ENCODE measurements at regions not wholly inside any gene's neighbourhood (a gene's known extent, or its start where the extent isn't known, plus 50 kb on each side); places are given as distances from the start of the nearest gene placed in this dataset.
"Not testable (repeated sequence)": the region's sequence is repeated elsewhere in the genome, so short reads cannot be mapped to it uniquely, and the experiment has no call there.

DNA sequence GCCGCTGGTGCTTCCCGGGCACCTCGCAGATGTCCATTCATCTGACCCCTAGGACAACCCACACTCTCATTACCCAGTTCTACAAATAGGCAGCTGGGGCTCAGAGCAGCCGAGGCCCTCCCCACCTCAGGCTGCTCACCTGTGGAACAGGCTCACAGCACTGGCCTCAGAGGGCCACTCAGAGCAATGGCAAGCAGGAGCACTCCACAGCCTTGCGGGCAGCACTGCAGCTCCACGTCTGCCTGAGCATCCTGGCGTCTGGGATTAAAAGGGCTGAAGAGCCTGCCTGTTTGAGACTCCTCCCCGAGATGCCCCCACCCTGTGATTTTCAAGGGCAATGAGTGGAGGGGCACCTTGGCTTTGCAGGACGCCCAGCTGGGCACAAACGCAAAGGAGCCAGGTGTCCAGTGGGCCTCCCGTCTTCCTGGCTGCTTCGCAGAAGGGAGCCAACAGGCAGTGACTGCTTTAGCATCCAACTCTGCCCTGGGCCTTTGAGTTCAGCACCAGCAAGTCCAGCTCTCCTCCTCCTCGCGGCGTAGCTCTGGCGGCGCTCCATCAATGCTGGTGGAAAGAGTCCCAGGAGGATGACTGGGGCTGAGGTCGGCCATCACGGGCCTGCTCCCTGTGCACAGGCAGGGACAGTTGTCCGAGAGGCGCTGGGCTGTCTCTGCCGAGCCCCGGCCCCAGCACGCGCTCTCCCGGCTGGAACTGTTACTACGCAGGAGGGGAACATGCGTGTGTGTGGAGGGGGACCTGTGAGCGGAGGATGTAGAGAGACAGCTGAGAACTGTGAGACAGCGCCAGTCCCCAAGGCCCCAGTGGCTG, 297.2 kb downstream of the NDUFA10 start:
- no peak for DNase-seq (ENCODE audit: low spot score)

DNA sequence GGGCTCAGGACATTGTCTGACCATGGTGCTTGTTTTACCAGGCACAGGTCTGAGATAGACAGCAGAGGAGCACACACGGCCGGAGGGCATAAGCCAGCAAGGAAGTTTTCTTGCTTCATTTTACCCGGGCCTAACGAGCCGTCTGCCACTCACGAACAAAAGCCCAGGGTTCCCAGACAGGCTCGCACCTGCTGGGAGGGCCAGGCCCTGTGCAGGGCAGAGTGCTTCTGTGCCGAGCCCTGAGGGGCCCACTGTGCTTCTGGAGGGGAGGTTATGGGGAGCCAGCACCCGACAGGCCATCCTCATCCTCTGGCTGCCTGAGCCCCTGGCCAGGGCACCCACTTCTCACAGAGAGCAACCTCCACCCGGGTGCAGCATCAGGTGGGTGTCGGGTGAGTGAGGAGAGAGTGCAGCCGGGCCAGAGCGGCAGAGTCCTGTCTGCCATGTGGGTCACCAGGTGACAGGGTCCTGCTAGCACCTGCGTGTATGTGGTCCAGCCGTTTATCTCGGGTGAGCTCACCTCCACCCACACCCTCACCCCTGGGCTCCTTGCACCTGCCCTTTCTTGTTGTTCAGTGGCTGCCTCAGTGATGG, 297.9 kb downstream of the NDUFA10 start:
- DNase-seq (ENCODE audit: low spot score) = no peak

DNA sequence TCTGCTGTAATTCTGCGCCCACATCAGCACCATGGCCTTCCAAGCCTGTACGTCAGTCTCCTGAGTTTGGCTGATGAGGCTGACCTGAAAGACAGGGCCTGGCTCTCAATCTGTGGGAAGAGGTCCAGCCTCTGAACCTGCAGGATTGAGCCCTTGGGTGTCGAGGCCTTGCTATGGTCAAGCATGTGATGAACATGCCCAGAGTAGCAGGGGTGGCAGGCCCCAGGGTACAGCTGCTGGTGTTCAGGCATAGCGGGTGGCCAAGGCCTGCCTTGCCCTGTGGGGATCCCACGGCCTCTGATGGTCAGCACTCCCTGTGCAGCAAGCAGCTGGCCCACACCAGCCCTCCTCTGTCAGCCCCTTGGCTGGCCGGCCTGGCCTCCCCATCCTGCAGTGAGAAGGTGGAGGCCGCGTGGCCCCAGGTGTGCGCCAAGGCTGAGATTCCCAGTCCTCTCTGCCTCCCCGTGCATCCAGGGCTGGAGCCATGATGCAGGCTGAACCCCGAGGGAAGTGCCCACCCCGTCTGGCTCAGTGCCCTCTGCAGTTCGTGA, 298.4 kb downstream of the NDUFA10 start:
- DNase-seq (ENCODE audit: low spot score) = no peak

GRCh38 chr2:239726091-239726591, 299.0 kb downstream of the NDUFA10 start:
- DNase-seq (ENCODE audit: low spot score) = no peak

- DNase-seq (ENCODE audit: low spot score) = no peak
Observed at GRCh38 chr2:239725551-239725890, 299.6 kb downstream of the NDUFA10 start.

DNA sequence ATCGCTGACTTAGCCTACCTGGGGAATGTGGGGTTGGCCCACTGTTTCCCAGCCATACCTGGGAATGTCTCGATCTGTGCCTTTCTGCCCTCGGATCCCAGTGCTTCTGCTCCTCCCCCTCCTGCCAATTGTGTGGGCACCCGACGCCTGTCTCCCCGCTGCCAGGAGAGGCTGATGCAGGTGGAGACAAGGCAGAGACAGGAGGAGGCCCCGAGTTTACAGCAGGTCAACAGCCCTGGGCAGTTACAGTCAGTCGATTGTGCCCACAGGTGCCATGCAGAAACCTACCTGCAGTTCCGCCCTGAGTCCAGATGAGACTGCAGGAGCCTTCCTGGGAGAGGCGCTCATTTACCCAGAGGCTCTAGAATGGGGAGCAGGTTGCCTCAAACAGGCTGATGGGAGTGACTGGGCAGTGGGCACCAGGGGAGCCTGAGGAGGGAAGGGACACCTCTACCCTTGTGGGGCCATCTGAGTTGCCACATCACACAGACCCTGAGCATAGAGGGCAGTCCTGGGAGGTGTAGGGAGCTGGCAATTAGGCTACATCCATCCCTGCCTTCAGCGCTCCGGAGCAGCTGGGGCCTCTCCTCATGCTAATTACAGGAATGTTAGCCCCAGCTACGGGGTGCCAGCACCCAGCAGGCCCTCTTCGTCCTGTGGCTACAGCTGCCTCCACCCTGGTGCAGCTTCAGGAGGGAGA, 300.1 kb downstream of the NDUFA10 start:
- DNase-seq (ENCODE audit: low spot score) = no peak

DNA sequence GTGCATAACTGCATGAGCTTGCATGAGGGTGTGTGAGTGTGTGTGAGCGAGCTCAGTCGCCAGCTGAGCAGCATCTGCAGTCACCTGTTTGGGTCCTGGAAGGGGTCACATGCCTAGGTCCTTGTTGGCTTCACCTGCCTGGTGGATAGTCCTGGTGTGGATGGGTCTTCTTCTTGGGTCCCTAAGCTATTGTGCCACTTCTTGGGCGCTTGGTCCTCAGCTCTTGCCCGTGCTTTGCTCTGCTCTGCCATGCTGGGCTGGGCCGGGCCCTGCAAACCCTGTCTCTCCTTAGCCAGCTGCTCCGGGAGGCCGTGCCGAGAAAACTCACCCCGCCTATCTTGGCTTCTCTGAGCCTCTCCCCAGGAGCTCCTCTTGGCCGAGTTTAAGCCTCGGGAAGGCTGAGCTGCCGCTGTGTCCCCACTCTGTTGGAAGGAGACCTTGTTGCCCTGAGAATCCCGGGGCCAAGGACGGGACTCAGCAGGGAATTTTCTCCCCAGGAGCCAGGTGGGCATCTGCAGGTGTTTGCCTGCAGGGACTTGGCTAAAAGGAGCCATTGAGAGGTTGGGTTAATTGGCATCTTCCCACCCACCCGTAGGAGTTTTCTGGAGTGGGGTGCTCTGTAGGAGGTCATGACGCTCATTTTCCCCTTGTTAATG, 300.8 kb downstream of the NDUFA10 start:
- DNase-seq (ENCODE audit: low spot score) = no peak

GRCh38 chr2:239723486-239724193, 301.5 kb downstream of the NDUFA10 start:
- no peak for DNase-seq (ENCODE audit: low spot score)

DNA sequence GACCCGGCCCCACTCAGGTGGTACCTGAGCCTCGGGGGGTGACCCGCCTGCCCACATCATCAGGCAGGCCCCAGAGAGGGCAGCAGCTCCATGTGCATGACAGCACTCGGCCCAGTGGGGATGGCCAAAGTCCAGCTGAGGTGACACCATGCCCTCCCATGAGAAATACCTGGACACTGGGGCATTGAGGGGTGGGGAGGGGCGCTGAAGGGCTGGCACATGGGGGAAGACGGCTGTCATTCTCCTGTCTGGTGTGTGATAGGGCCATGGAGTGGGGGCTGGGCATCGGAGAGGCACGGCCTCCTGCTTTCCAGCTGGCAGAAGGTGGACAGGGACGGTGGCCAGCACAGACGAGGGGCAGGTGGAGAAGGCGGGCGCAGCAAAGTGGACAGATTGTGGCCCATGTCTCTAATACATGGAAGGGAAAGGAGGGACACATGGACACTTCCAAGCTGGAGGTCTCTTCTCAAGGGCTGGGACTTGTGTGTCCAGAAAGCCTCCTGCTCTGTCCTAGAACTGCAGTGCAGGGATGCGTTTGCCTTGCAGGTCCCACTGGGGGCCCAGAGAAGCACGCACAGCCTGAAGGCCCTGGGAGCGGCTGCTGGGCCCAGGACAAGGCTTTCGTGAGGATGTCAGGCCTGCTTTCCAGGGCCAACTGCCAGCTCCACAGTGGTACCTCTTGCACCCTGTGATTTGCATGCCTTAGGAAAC, 302.2 kb downstream of the NDUFA10 start:
- no peak for DNase-seq (ENCODE audit: low spot score)

DNA sequence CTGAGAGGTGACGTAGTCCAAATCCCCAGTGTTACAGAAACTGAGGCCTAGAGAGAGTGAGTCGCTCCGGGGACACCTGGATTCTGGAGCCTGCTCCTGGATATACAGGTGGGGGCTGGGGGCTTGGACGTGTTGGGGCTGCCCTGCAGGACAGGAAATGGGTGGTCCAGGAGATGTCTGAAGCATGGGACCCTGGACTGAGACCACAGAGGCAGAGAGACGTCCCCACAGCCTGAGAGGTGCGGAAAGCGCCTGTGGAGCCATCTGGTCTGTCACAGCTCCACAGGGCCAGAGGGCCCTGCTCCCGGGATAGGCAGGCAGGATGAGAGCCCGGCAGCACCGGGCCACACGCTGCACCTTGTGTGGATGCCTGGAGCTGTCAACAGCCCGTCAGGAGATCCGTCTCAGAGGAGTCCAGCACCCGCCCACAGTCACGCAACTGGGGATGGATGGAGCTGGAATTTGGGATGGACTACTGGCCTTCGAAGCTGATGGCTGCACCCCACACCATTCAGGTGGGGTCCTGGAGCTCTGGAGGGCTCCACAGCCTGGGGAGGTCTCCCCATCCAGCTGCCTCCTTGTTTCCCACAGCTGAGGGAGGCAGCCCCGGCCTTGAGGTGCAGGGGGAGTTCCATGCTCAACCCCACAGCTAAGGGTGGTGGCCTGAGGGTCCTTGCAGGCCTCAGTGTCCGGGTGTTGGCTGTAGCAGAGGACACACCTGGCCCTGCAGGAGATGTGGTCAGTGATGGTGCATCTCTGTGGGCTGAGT, 303.0 kb downstream of the NDUFA10 start:
- no peak for DNase-seq (ENCODE audit: low spot score)

- no peak for DNase-seq (ENCODE audit: low spot score)
Observed at GRCh38 chr2:239721531-239721930, 303.6 kb downstream of the NDUFA10 start.

DNA sequence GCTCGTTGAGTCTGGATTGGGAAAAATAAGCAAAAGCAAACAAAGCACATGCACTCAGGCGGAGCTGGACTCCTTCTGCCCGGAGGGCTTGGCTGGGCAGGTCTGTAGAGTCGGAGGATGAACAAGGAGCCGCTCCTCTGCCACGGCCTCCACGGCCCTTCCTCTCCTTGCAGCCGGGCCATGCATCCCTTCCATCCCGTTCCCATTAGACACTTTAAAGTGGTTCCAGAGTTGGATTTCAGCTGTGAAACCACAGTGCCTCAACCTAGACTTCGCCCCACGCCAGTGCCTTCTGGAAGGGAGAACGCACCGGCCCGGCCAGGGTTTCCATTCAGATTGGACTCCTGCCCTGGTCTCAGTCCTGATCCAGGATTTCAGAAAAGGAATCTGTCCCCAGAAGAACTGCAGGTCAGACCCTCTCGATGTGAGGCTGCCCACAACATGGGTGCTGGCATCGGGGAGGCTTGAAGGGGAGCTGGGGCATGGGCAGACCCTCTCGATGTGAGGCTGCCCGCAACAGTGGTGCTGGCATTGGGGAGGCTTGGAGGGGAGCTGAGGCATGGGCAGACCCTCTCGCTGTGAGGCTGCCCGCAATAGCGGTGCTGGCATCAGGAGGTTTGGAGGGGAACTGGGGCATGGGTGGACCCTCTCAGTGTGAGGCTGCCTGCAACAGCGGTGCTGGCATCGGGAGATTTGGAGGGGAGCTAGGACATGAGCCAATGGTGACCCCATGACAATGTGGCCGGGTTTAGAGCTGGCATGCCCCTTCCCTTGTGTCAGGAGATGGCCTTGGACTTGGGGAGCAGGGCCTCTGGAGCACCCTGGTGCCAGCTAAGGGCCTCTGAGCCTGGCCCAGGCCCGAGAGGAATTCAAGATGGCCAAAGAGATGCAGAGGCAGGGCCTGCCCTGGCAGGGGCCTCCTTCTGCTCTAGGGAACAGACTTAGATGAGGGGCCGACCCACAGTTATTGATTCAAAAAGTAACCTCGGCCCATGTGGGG, 304.5 kb downstream of the NDUFA10 start:
- DNase-seq (ENCODE audit: low spot score) = no peak

- DNase-seq (ENCODE audit: low spot score) = no peak
Observed at GRCh38 chr2:239719791-239720360, 305.3 kb downstream of the NDUFA10 start.

DNA sequence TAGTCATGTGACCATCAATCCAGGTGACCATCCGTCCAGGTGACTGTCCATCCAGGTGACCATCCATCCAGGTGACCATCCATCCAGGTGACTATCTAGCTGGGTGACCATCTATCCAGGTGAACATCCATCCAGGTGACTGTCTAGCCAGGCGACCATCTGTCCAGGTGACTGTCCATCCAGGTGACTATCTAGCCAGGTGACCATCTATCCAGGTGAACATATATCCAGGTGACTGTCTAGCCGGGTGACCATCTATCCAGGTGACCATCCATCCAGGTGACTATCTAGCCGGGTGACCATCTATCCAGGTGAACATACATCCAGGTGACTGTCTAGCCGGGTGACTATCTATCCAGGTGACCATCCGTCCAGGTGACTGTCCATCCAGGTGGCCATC, 306.2 kb downstream of the NDUFA10 start:
- DNase-seq (ENCODE audit: low spot score) = not testable (repeated sequence)

DNA sequence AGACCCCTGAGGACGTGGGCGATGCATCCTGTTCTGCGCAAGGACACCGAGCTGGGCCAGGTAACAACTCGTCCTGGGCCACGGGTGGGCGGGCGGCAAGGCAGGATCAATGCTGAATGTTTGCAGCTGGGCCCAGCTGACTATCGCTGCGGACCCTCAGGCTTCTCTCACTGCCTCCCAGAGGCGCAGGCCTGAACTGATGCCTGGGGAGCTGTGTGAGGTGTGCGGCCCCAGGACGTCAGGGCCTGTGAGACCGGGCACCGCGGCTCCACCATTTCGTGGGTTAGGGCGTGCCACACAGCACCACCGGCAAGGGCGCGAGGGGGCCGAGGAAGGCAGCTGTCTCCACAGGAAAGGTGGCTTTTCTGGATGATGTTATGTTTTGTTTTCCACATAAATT, 307.4 kb downstream of the NDUFA10 start:
- DNase-seq (ENCODE audit: low spot score) = no peak

GRCh38 chr2:239717319-239717675, 307.8 kb downstream of the NDUFA10 start:
- no peak for DNase-seq (ENCODE audit: low spot score)

DNA sequence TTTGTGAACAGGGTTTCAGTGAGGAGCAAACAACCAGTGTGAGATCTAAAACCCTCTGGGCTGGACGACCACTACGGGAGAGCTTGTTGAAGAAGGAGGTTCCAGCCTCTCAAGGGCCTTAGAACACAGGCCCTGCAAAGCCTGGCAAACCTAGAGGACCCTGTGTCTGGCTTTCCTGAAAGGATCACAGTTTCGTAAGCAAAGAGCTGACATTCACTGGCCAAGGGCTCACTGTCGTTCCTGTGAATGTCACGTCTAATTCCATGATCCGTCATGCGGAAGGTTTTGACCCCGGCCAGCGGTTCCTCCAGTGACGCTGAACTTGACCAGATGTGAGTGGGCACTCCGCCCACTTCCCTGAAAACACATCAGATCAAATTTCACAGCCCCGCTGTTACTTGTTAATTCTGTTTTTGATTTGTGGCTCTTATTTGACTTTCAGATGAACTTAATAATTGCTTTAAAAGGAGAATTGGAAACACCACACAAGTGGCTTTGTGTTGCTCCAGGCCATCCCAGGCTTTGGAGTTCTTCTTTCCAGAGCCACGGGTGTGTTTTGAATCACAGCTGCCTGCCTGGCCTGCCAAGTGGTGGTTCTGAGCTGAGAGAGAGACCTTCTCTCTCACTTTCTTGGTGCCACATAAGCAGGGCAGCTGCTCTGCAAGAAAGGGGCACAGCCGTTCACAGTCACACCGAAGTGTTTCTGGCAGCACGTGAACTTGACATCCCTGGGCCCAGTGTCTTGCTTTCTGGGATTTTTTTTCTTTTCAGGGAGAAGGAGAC, 308.4 kb downstream of the NDUFA10 start:
- no peak for DNase-seq (ENCODE audit: low spot score)

GRCh38 chr2:239716009-239716408, 309.1 kb downstream of the NDUFA10 start:
- no peak for DNase-seq (ENCODE audit: low spot score)
